Spinal cord (tissue), 9 donors: ENCODE measurements at regions not wholly inside any gene's neighbourhood (a gene's known extent, or its start where the extent isn't known, plus 50 kb on each side); places are given as distances from the start of the nearest gene placed in this dataset.

Experiments
- DNase-seq, 6 donors: peaks; one replicate each; pipeline versions ENCODE4 v3.0.0 to v3.0.0-alpha.2; 2013 to 2015; ENCODE audit warnings: low spot score in 6 of 6, low read depth in 4 of 6
- H3K27ac ChIP-seq: one replicate; pipeline ENCODE4 v1.5.1; 2013; ENCODE audit warnings: low read depth, low read length, control low read depth
- H3K27me3 ChIP-seq: one replicate; pipeline ENCODE4 v1.6.1; 2013; ENCODE audit warnings: low read length; ENCODE audit not compliant: control insufficient read depth, insufficient read depth
- H3K36me3 ChIP-seq: one replicate; pipeline ENCODE4 v1.6.1; 2013; ENCODE audit warnings: low read length; ENCODE audit not compliant: control insufficient read depth, insufficient read depth
- H3K4me1 ChIP-seq: one replicate; pipeline ENCODE4 v1.6.1; 2013; ENCODE audit warnings: low read length; ENCODE audit not compliant: control insufficient read depth, insufficient read depth
- H3K4me3 ChIP-seq: one replicate; pipeline ENCODE4 v1.5.1; 2013; ENCODE audit warnings: low read depth, low read length, control low read depth
- H3K9me3 ChIP-seq: one replicate; pipeline ENCODE4 v1.6.1; 2013; ENCODE audit warnings: low read length; ENCODE audit not compliant: control insufficient read depth, insufficient read depth
- WGBS: methylation state at CpG from one replicate; pipeline ENCODE4 v1.1.5; 2013; ENCODE audit warnings: missing lambda C conversion rate; ENCODE audit not compliant: insufficient coverage; 5-methylcytosine and 5-hydroxymethylcytosine counted together
- donor health status: healthy.

DNA sequence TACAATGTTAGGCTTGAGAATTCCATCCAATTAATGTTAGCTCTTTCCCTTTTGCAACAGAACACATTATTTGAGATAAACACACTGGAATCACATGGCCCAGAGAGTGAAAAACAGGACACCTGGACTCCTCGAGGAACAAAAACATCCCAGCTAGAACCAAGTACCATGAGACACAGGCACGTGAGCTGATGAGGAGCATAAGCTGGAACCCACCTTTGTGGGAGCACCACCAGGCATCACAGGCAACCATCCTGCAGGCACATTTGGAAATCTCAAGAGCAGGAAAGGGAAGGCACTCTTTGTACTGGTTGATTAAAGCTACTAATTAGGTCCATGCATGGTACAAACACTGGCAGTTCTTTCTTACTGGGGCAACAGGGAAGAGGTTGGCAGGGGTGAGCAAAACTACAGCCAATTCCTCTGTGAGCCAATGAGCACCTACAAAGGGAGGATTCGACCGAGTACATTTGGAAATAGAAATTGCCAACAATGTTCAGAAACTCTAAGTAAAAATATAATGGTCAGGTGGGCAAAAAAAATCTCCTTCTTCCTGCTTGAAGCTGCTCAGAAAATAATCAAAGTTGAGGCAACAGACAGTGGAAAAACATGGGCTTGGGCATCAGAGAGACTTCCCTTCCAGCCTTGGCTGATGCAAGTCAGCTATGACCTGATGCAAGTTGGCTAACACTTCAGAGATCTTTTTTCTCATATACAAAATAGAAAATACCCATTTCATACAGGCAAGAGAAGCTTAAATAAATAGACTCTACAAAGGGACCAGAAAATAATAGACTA lies 216.7 kb downstream of the NUAK1 start:
- Histone ChIP-seq H3K36me3 (no peaks in the 10 kb centered on the region), H3K9me3 (no peaks in the 10 kb centered on the region), H3K27me3 (no peaks in the 10 kb centered on the region), H3K4me3 (no peak overlapping the region), H3K27ac (no peak overlapping the region), H3K4me1 (peaks cover 5% of the 10 kb centered on the region)
- WGBS = 39% methylated on average over 2 of the region's 4 CpGs
- peak in 2 of 6 donors; percentile 18 to 81 for DNase-seq

- Histone ChIP-seq H3K4me3 (no peak overlapping the region), H3K36me3 (no peaks in the 10 kb centered on the region), H3K27me3 (no peaks in the 10 kb centered on the region), H3K4me1 (peaks cover 5% of the 10 kb centered on the region), H3K9me3 (no peaks in the 10 kb centered on the region), H3K27ac (no peak overlapping the region)
- 98% methylated on average over 4 of the region's 5 CpGs for WGBS
- DNase-seq = no peak
These were observed 216.1 kb downstream of the NUAK1 start for GRCh38 chr12:105922670-105923102.

DNA sequence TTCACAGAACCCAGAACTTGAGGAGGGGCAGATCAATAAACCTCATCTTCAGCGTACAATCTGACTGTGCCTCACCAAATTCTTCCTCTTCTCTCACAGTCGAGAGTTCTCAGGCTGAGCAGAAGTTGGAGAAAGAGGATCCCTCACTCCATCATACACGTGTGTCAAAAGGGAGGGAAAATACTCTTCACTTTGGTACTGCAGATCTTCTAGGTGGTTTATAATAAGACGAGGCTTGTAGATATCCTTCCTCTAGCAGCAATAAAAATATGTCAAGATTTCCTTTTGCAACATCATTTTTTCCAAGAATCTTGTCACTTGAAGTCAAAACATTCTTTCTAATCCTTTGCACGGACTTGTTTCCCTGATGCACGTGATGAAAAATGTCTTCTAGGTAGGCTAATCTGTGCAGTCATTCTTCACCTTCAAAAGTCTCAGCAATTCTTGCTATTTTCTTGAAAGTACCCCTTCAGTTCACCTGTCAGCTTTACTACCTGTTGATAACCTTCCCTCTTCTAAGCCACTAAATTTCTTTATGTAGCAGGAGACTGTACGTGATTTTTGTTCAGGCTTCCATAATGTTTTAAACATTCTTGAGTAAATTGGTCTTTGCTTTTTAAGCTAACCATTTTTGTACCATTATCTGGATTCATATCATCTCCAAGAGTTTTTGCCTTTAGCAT lies 214.1 kb downstream of the NUAK1 start:
- DNase-seq = no peak
- Histone ChIP-seq H3K9me3 (no peaks in the 10 kb centered on the region), H3K4me1 (peaks cover 5% of the 10 kb centered on the region), H3K27ac (no peak overlapping the region), H3K27me3 (no peaks in the 10 kb centered on the region), H3K36me3 (no peaks in the 10 kb centered on the region), H3K4me3 (no peak overlapping the region)
- 86% methylated on average over 2 of the region's 7 CpGs for WGBS

DNA sequence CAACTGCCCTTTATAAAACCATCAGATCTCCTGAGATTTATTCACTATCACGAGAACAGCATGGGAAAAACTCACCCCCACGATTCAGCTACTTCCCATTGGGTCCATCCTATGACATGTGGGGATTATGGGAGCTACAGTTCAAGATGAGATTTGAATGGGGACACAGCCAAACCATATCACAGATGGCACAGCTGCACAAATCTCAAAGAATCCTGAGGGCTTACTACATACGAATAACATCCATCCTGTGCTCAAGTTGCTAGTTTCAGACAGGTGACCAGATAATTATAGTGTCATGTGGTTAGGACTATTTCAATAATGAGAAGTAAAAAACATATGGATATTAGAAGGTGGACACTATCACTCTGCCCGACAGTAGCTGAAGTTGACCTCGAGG lies 211.2 kb downstream of the NUAK1 start:
- WGBS = 97% methylated on average over 2 of the region's 5 CpGs
- Histone ChIP-seq H3K36me3 (no peaks in the 10 kb centered on the region), H3K4me3 (no peak overlapping the region), H3K27ac (no peak overlapping the region), H3K4me1 (no peaks in the 10 kb centered on the region), H3K9me3 (no peaks in the 10 kb centered on the region), H3K27me3 (no peaks in the 10 kb centered on the region)
- no peak for DNase-seq

GRCh38 chr12:105928436-105928835 lies 210.3 kb downstream of the NUAK1 start:
- H3K4me1 ChIP-seq = no peaks in the 10 kb centered on the region
- H3K36me3 ChIP-seq = no peaks in the 10 kb centered on the region
- no peak overlapping the region for H3K4me3 ChIP-seq
- no peak overlapping the region for H3K27ac ChIP-seq
- H3K9me3 ChIP-seq = no peaks in the 10 kb centered on the region
- DNase-seq = no peak
- 100% methylated on average over 2 of the region's 3 CpGs for WGBS
- no peaks in the 10 kb centered on the region for H3K27me3 ChIP-seq

DNA sequence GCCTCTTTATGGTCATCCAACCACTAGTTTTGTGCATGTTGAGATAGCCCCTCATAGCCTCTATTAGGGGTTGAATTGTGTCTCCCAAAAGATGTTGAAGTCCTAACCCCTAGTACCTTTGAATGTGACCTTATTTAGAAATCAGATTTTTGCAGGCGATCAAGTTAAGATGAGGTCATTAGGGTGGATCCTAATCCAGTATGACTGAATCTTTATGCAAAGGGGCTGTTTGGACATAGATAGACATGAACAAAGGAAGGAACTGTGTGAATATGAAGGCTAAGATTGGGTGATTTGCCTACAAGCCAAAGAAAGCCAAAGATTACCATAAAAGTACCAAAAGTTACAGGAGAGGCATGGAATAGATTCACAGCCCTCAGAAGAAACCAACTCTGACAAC lies 209.6 kb downstream of the NUAK1 start:
- no peaks in the 10 kb centered on the region for H3K36me3 ChIP-seq
- H3K4me1 ChIP-seq = peaks cover 1% of the 10 kb centered on the region
- H3K27ac ChIP-seq = no peak overlapping the region
- no peak for DNase-seq
- H3K9me3 ChIP-seq = no peaks in the 10 kb centered on the region
- 100% methylated on average over 1 of the region's 1 CpG for WGBS
- H3K27me3 ChIP-seq = no peaks in the 10 kb centered on the region
- no peak overlapping the region for H3K4me3 ChIP-seq

- 100% methylated on average over 1 of the region's 10 CpGs for WGBS
- no peaks in the 10 kb centered on the region for H3K36me3 ChIP-seq
- H3K27ac ChIP-seq = no peak overlapping the region
- H3K9me3 ChIP-seq = no peaks in the 10 kb centered on the region
- H3K4me3 ChIP-seq = no peak overlapping the region
- peak in 1 of 6 donors; percentile 18 for DNase-seq
- no peaks in the 10 kb centered on the region for H3K27me3 ChIP-seq
- H3K4me1 ChIP-seq = peaks cover 4% of the 10 kb centered on the region
These were observed 207.9 kb downstream of the NUAK1 start for GRCh38 chr12:105930557-105931503.

DNA sequence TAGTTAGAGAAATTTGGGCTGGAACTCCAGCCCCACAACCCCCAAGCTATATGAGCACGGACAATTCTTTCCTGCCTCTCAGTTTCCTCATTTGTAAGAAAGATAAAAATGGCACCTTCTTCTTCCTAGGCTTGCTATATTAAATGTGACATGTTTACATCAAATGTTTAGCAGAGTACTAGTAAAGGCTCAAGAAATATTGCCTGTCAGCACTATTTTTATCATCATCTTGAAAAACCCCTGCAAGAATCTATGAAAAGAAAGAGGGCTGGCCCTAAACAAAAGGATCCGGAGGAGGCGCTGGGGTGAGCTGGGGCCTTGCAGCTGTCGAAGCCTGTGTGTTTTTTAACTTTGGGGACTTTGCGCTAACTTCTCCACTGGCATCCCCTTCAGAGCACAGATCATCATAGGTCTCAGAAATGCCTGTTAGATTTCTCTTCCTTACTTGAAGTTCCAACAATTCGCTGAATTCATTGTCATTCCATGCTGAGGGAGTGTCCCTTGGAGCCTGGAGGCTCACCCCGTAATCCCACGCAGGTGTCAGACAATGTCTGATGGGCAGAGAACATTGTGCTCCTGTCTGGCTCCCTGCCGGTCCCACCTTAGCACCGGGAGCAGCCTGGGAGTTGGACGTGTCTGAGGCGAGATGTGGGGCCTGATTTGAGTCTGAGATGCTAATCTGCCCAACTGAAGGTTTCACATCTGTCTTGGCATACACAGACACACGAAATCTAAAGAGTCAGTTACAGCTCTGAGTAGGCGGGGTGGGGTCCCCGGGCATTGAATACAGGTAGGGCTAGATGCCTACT lies 206.8 kb downstream of the NUAK1 start:
- H3K4me1 ChIP-seq = peaks cover 7% of the 10 kb centered on the region
- 76% methylated on average over 14 of the region's 15 CpGs for WGBS
- H3K9me3 ChIP-seq = no peaks in the 10 kb centered on the region
- H3K4me3 ChIP-seq = no peak overlapping the region
- no peak overlapping the region for H3K27ac ChIP-seq
- no peaks in the 10 kb centered on the region for H3K36me3 ChIP-seq
- DNase-seq = no peak
- no peaks in the 10 kb centered on the region for H3K27me3 ChIP-seq
